ENCODE measurements at regions not wholly inside any gene's neighbourhood (a gene's known extent, or its start where the extent isn't known, plus 50 kb on each side); places are given as distances from the start of the nearest gene placed in this dataset.

- H3K27me3 ChIP-seq (ENCODE audit: insufficient read depth, low read depth, severe bottlenecking) = peaks cover 21% of the 10 kb centered on the region
- H3K36me3 ChIP-seq = no peaks in the 10 kb centered on the region
- no peak for DNase-seq
- no peak overlapping the region for H3K4me3 ChIP-seq (ENCODE audit: low read depth, low read length)
- H3K27ac ChIP-seq = no peak overlapping the region
- no peaks in the 10 kb centered on the region for H3K9me3 ChIP-seq (ENCODE audit: severe bottlenecking)
- TF ChIP-seq CTCF (IDR thresholded peaks at IDR 0.05; ENCODE audit: low read depth, low read length) = no peak
Measured at GRCh38 chr21:27070861-27071670, 104.2 kb upstream of the ADAMTS5 start.

- Histone ChIP-seq H3K9me3 (ENCODE audit: severe bottlenecking) (no peaks in the 10 kb centered on the region), H3K27ac (no peak overlapping the region), H3K4me3 (ENCODE audit: low read depth, low read length) (no peak overlapping the region), H3K36me3 (no peaks in the 10 kb centered on the region), H3K27me3 (ENCODE audit: insufficient read depth, low read depth, severe bottlenecking) (peaks cover 17% of the 10 kb centered on the region)
- no peak for DNase-seq
- no peak for TF ChIP-seq CTCF (IDR thresholded peaks at IDR 0.05; ENCODE audit: low read depth, low read length)
Measured at GRCh38 chr21:27068811-27069210, 101.9 kb upstream of the ADAMTS5 start.

GRCh38 chr21:27067226-27067625 is 100.3 kb upstream of the ADAMTS5 start:
- H3K27ac ChIP-seq = no peak overlapping the region
- H3K9me3 ChIP-seq (ENCODE audit: severe bottlenecking) = no peaks in the 10 kb centered on the region
- H3K27me3 ChIP-seq (ENCODE audit: insufficient read depth, low read depth, severe bottlenecking) = peaks cover 13% of the 10 kb centered on the region
- no peak for DNase-seq
- TF ChIP-seq CTCF (IDR thresholded peaks at IDR 0.05; ENCODE audit: low read depth, low read length) = no peak
- no peak overlapping the region for H3K4me3 ChIP-seq (ENCODE audit: low read depth, low read length)
- H3K36me3 ChIP-seq = no peaks in the 10 kb centered on the region

GRCh38 chr21:27062443-27062842 is 95.6 kb upstream of the ADAMTS5 start:
- no peak for DNase-seq
- no peaks in the 10 kb centered on the region for H3K36me3 ChIP-seq
- H3K4me3 ChIP-seq (ENCODE audit: low read depth, low read length) = no peak overlapping the region
- H3K27me3 ChIP-seq (ENCODE audit: insufficient read depth, low read depth, severe bottlenecking) = peaks cover 11% of the 10 kb centered on the region
- TF ChIP-seq CTCF (IDR thresholded peaks at IDR 0.05; ENCODE audit: low read depth, low read length) = no peak
- no peaks in the 10 kb centered on the region for H3K9me3 ChIP-seq (ENCODE audit: severe bottlenecking)
- no peak overlapping the region for H3K27ac ChIP-seq

- Histone ChIP-seq H3K36me3 (no peaks in the 10 kb centered on the region), H3K9me3 (ENCODE audit: severe bottlenecking) (no peaks in the 10 kb centered on the region), H3K4me3 (ENCODE audit: low read depth, low read length) (no peak overlapping the region), H3K27me3 (ENCODE audit: insufficient read depth, low read depth, severe bottlenecking) (peaks cover 11% of the 10 kb centered on the region), H3K27ac (no peak overlapping the region)
- TF ChIP-seq CTCF (IDR thresholded peaks at IDR 0.05; ENCODE audit: low read depth, low read length) = no peak
- DNase-seq = no peak
Measured at GRCh38 chr21:27061770-27062169, 94.9 kb upstream of the ADAMTS5 start.

- H3K27ac ChIP-seq = no peak overlapping the region
- no peaks in the 10 kb centered on the region for H3K36me3 ChIP-seq
- no peak overlapping the region for H3K4me3 ChIP-seq (ENCODE audit: low read depth, low read length)
- H3K27me3 ChIP-seq (ENCODE audit: insufficient read depth, low read depth, severe bottlenecking) = peaks cover 2% of the 10 kb centered on the region
- DNase-seq = no peak
- no peaks in the 10 kb centered on the region for H3K9me3 ChIP-seq (ENCODE audit: severe bottlenecking)
- TF ChIP-seq CTCF (IDR thresholded peaks at IDR 0.05; ENCODE audit: low read depth, low read length) = no peak
Measured at GRCh38 chr21:27060190-27060589, 93.3 kb upstream of the ADAMTS5 start.
